ENCODE measurements at regions not wholly inside any gene's neighbourhood (a gene's known extent, or its start where the extent isn't known, plus 50 kb on each side); places are given as distances from the start of the nearest gene placed in this dataset.
"Not testable (repeated sequence)": the region's sequence is repeated elsewhere in the genome, so short reads cannot be mapped to it uniquely, and the experiment has no call there.

- DNase-seq (ENCODE audit: low read depth), result no peak
Measured at GRCh38 chr4:117691572-117692351, 342.5 kb upstream of the NDST3 start.

GRCh38 chr4:117692538-117692937, 341.7 kb upstream of the NDST3 start:
- no peak for DNase-seq (ENCODE audit: low read depth)

GRCh38 chr4:117699595-117699994, 334.7 kb upstream of the NDST3 start:
- no peak for DNase-seq (ENCODE audit: low read depth)

GRCh38 chr4:117700111-117700892, 334.0 kb upstream of the NDST3 start:
- no peak for DNase-seq (ENCODE audit: low read depth)

GRCh38 chr4:117702353-117702752, 331.9 kb upstream of the NDST3 start:
- DNase-seq (ENCODE audit: low read depth), result no peak

- DNase-seq (ENCODE audit: low read depth), result no peak
Measured at GRCh38 chr4:117704721-117705120, 329.6 kb upstream of the NDST3 start.

- DNase-seq (ENCODE audit: low read depth), result no peak
Measured at GRCh38 chr4:117740736-117741135, 293.6 kb upstream of the NDST3 start.

- DNase-seq (ENCODE audit: low read depth), result not testable (repeated sequence)
Measured at GRCh38 chr4:117745379-117745778, 288.9 kb upstream of the NDST3 start.

- DNase-seq (ENCODE audit: low read depth), result no peak
Measured at GRCh38 chr4:117755438-117755837, 278.8 kb upstream of the NDST3 start.

- DNase-seq (ENCODE audit: low read depth), result no peak
Measured at GRCh38 chr4:117768610-117769009, 265.7 kb upstream of the NDST3 start.

- DNase-seq (ENCODE audit: low read depth), result no peak
Measured at GRCh38 chr4:117770269-117771102, 263.8 kb upstream of the NDST3 start.

- no peak for DNase-seq (ENCODE audit: low read depth)
Measured at GRCh38 chr4:117771647-117772337, 262.5 kb upstream of the NDST3 start.

- no peak for DNase-seq (ENCODE audit: low read depth)
Measured at GRCh38 chr4:117773064-117773936, 261.0 kb upstream of the NDST3 start.

- no peak for DNase-seq (ENCODE audit: low read depth)
Measured at GRCh38 chr4:117777721-117778120, 256.6 kb upstream of the NDST3 start.

GRCh38 chr4:117783716-117784115, 250.6 kb upstream of the NDST3 start:
- peak; percentile 4 for DNase-seq (ENCODE audit: low read depth)

- no peak for DNase-seq (ENCODE audit: low read depth)
Measured at GRCh38 chr4:117784266-117784665, 250.0 kb upstream of the NDST3 start.

GRCh38 chr4:117786566-117786965, 247.7 kb upstream of the NDST3 start:
- no peak for DNase-seq (ENCODE audit: low read depth)

GRCh38 chr4:117793845-117794480, 240.3 kb upstream of the NDST3 start:
- DNase-seq (ENCODE audit: low read depth), result no peak

- DNase-seq (ENCODE audit: low read depth), result no peak
Measured at GRCh38 chr4:117796677-117797076, 237.6 kb upstream of the NDST3 start.

- no peak for DNase-seq (ENCODE audit: low read depth)
Measured at GRCh38 chr4:117800636-117801035, 233.7 kb upstream of the NDST3 start.
